BE2C (cell line): ENCODE measurements at regions not wholly inside any gene's neighbourhood (a gene's known extent, or its start where the extent isn't known, plus 50 kb on each side); places are given as distances from the start of the nearest gene placed in this dataset.

Experiments used
- DNase-seq: peaks from one replicate; pipeline ENCODE4 v3.0.0-alpha.2; 2020
- H3K27me3 ChIP-seq: fragments of 250-450 bp; sonication (Bioruptor Pico); 2 replicates; pipeline ENCODE4 v1.5.1; 2020; ENCODE audit warnings: mild to moderate bottlenecking
- H3K36me3 ChIP-seq: fragments of 250-450 bp; sonication (Bioruptor Pico); 2 replicates; pipeline ENCODE4 v1.5.1; 2020; ENCODE audit warnings: mild to moderate bottlenecking
- H3K4me1 ChIP-seq: fragments of 250-450 bp; sonication (Bioruptor Pico); 2 replicates; pipeline ENCODE4 v1.5.1; 2020
- H3K4me3 ChIP-seq: 2 replicates; pipeline ENCODE4 v1.5.1; 2011; ENCODE audit warnings: low read depth, low read length
- H3K9me3 ChIP-seq: fragments of 250-450 bp; sonication (Bioruptor Pico); 2 replicates; pipeline ENCODE4 v1.5.1; 2020
- CTCF ChIP-seq: IDR thresholded peaks from 2 replicates; pipeline ENCODE4 v1.5.1; 2012; ENCODE audit warnings: mild to moderate bottlenecking, low read depth, low read length

GRCh38 chr13:73388586-73388985 lies 329.8 kb downstream of the KLF5 start:
- Histone ChIP-seq H3K4me1 (no peaks in the 10 kb centered on the region), H3K36me3 (no peaks in the 10 kb centered on the region), H3K9me3 (no peaks in the 10 kb centered on the region), H3K4me3 (no peak overlapping the region), H3K27me3 (no peaks in the 10 kb centered on the region)
- TF ChIP-seq CTCF = no peak
- DNase-seq = no peak

DNA sequence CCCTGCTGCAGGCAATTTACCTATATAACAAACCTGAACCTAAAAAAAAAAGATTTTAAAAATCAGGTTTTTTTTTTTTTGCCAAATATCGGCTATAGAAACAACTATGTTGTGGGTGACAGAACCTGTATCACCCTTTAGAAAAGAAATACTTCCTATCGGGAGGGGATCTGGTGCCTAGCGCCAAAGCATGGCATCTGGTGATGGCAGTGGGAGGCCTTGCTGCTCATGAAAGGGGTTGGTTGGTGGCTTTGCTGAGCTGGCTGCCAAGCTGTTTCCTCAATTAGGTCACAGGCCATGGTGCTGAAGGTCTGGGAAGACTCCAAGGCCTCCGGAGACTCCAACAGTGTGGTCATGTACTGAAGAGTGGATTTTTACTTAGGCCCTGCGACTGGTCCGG lies 328.5 kb downstream of the KLF5 start:
- H3K27me3 ChIP-seq = no peaks in the 10 kb centered on the region
- DNase-seq = no peak
- no peak for TF ChIP-seq CTCF
- H3K36me3 ChIP-seq = no peaks in the 10 kb centered on the region
- no peaks in the 10 kb centered on the region for H3K4me1 ChIP-seq
- no peak overlapping the region for H3K4me3 ChIP-seq
- no peaks in the 10 kb centered on the region for H3K9me3 ChIP-seq

DNA sequence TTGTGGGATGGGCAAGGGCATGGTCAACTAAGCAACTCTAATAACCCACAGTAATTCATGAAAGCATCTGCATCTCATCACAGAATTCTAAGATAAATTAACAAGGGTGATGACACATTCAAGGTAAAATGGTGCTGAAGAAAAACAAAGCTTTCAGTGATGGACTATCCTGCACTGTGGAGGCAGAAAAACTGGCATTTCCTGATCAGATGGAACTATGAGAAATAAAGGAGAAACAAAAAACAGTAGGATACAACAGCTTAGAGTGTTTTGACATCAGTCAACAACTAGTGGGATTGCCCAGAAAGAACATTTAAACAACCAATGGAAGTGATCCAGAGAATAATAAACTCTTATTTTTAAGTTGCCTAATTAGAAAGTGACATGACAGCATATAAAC lies 327.0 kb downstream of the KLF5 start:
- Histone ChIP-seq H3K9me3 (no peaks in the 10 kb centered on the region), H3K36me3 (no peaks in the 10 kb centered on the region), H3K4me3 (no peak overlapping the region), H3K4me1 (no peaks in the 10 kb centered on the region), H3K27me3 (no peaks in the 10 kb centered on the region)
- TF ChIP-seq CTCF = no peak
- no peak for DNase-seq

DNA sequence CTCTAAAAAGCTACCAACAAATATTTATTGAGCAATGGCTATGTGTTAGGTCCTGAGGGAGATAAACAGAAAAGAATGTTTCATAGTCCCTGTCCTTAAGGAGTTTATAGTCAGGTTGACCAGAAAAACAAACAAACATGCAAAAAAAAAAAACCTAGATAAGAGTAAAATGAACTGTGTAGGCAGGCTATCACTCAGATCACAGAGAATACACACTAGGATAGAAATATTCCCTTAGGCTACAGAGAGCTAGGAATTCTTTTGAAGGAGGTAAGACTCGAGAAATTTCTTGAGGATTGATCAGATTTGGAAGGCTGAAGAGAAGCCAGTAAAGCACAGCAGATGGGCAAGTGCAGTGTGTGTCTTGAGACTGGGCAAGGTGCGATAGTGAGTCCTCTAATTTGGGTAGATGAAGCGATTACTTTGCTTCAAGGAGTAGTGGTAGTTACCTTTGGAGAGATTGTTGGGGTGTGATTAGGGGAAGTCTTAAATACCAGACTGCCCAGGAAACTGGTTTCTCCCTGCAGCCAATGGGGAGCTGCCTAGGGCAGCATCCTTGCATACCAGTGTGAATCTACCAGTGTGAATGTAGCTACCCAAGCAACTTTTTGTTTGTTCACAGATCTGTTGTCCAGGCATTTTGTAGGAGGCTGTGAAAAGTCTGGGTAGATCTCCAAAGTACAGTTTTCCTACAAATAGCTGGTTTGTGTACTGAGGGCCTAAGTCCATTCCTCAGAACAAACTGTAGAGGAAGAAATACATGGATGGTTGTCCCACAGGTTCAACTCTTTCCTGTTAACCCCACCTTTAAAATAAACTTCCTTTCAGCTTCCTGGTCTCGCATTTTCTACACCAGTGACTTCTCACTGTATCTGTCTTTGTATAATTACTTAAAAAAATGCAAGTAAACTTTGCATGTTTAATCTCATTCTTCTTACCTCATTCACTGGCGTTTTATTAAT lies 314.1 kb downstream of the KLF5 start:
- H3K27me3 ChIP-seq = peaks cover 3% of the 10 kb centered on the region; the same call in 1 of the 2 replicates
- H3K4me3 ChIP-seq = no peak overlapping the region
- H3K9me3 ChIP-seq = no peaks in the 10 kb centered on the region
- no peaks in the 10 kb centered on the region for H3K4me1 ChIP-seq
- H3K36me3 ChIP-seq = no peaks in the 10 kb centered on the region
- DNase-seq = no peak
- TF ChIP-seq CTCF = no peak

GRCh38 chr13:73370066-73370465 lies 311.3 kb downstream of the KLF5 start:
- no peak for DNase-seq

More at GRCh38 chr13:73370066-73370465, 311.3 kb downstream of the KLF5 start:
- Histone ChIP-seq H3K36me3 (no peaks in the 10 kb centered on the region), H3K27me3 (peaks cover 3% of the 10 kb centered on the region), H3K9me3 (no peaks in the 10 kb centered on the region), H3K4me3 (no peak overlapping the region), H3K4me1 (no peaks in the 10 kb centered on the region)
- TF ChIP-seq CTCF = no peak
